ENCODE measurements at regions not wholly inside any gene's neighbourhood (a gene's known extent, or its start where the extent isn't known, plus 50 kb on each side); places are given as distances from the start of the nearest gene placed in this dataset.
"Not testable (repeated sequence)": the region's sequence is repeated elsewhere in the genome, so short reads cannot be mapped to it uniquely, and the experiment has no call there.

GRCh38 chr6:122143813-122144601 is 255.4 kb upstream of the HSF2 start:
- DNase-seq, result no peak

- no peak for DNase-seq
Observed at GRCh38 chr6:122145246-122145645, 254.2 kb upstream of the HSF2 start.

DNA sequence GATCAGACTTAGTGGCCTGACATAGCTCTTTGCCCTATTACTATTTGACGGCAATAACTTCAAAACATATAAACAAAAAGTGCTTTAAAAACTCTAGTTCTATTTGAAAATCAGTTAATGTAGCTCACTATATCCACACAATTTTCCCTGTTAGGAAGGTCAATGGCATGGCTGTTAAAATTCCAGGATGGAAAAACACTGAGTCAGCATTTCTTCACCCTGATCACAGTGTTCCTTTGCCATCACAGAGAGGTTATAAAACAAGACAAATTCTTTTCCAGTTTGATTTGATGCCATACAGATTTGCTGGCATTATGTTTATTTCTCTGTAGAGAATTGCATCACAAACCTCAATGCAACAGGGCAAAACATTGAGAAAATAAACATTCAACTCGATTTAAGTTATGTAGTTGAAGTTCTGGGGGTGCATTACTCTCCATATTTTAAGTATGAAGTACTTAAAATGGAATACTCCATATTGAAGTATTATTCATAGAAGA is 253.7 kb upstream of the HSF2 start:
- DNase-seq, result no peak

DNA sequence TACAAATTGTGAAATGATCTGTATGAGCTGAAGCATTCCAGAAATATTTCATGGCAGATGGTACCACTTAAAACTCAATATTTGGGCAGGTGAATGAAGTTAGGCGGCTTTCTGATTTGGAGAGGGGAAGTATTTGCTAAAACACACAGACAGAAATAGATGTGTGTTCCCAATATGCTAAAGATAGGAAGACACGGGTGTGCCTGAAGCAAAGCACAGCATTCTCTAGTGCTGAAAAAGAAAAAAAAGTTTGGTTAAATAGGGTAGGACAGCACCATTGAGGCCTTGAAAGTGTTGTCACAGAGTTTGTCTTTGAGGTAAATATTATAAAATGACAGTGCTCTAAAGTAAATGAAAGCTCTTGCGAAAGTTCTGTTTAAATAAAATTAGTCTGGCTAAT is 252.2 kb upstream of the HSF2 start:
- DNase-seq, result no peak

- DNase-seq, result no peak
Observed at GRCh38 chr6:122151066-122151465, 248.4 kb upstream of the HSF2 start.

- DNase-seq, result no peak
Observed at GRCh38 chr6:122151763-122152162, 247.7 kb upstream of the HSF2 start.

- DNase-seq, result no peak
Observed at GRCh38 chr6:122153557-122153956, 245.9 kb upstream of the HSF2 start.

GRCh38 chr6:122154155-122154554 is 245.3 kb upstream of the HSF2 start:
- no peak for DNase-seq

- no peak for DNase-seq
Observed at GRCh38 chr6:122154912-122155575, 244.4 kb upstream of the HSF2 start.

DNA sequence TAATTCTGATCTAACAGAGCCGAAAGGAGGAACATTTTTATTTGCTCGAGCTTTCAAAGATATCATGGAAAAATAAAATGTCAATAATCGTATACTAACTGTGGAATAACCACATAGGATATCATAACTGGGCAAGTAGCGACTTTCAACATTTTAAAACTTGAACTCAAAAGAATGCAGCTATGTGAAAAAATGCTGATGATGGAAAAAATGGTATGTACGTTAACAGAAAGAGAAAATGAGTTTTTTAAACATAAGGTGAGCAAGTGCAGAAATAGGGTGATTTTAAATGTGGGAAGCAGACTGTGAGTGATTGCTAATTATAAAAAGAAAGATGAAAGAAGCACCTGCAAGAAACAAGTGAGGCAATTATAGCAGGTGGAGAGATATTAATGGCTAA is 238.3 kb upstream of the HSF2 start:
- DNase-seq, result no peak

GRCh38 chr6:122165014-122165413 is 234.4 kb upstream of the HSF2 start:
- no peak for DNase-seq

DNA sequence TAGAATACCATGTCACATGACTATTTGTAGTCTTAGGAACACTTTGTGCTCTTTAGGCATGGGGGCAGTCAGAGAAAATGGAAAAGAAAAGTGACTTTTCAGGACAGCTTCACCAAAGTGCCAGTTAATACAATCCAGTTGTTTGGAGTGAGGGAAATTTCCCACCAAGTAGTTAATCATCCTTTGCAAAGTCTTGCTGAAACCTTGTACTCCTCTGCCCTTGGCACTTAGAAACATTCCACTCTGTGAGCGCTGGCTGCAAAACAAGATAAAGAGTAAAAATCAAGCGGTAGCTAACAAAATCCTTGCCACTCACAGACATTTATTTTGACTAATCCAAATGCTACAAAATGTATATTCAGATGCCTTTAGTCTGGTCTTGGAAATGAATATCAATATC is 229.2 kb upstream of the HSF2 start:
- DNase-seq, result no peak

DNA sequence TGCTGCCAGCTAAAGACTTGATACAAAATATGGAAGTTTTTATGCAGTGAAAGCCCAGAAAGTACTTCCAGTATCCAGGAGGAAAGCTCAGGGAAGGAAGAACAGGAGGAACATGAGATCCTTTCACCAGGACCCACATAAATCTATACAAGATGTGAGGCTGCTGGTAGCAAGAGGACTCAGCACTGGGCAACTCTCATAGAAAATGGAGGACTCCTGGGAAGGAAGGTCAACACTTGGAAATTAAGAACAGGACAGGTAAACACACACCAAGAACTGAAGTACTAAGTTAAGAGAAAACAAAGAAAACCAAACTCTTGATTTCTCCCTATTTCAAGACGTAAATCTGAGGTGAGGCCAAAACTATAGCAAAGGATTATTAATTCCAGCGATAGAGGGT is 220.5 kb upstream of the HSF2 start:
- no peak for DNase-seq

GRCh38 chr6:122180132-122180531 is 219.3 kb upstream of the HSF2 start:
- DNase-seq, result no peak

- no peak for DNase-seq
Observed at GRCh38 chr6:122182061-122182460, 217.4 kb upstream of the HSF2 start.

DNA sequence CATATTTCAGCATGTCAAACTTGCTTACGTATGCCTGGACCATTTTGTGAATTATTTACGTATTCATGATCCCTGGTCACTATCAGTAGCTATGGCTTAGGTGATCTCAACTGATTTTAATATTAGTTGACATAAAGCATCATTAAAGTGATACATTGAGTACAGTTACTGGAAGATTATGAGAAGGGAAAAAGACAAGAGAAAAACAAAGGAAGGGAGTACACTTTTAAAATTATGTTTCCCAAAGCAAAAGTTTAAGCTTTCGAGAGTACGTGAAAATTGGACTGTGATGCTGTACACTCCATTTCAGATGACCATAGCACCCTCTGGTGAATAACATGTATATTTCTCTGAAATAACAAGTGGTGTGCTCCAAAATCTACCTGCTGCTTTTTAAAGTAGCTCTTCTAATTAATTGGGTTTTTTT is 215.0 kb upstream of the HSF2 start:
- DNase-seq, result no peak

DNA sequence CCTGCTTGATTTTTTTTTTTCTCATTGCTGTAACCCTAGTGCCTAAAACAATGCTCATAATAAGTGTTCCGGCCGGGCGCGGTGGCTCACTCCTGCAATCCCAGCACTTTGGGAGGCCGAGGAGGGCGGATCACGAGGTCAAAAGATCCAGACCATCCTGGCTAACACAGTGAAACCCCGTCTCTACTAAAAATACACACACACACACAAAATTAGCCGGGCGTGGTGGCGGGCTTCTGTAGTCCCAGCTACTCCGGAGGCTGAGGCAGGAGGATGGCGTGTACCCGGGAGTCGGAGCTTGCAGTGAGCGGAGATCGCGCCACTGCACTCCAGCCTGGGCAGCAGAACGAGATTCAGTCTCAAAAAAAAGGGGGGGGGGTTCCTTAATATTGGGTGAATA is 214.0 kb upstream of the HSF2 start:
- not testable (repeated sequence) for DNase-seq

GRCh38 chr6:122187186-122187585 is 212.3 kb upstream of the HSF2 start:
- DNase-seq, result no peak

GRCh38 chr6:122198922-122199321 is 200.5 kb upstream of the HSF2 start:
- no peak for DNase-seq

GRCh38 chr6:122200440-122200839 is 199.0 kb upstream of the HSF2 start:
- DNase-seq, result no peak

- no peak for DNase-seq
Observed at GRCh38 chr6:122202576-122203137, 196.8 kb upstream of the HSF2 start.

GRCh38 chr6:122207061-122207460 is 192.4 kb upstream of the HSF2 start:
- DNase-seq, result no peak

DNA sequence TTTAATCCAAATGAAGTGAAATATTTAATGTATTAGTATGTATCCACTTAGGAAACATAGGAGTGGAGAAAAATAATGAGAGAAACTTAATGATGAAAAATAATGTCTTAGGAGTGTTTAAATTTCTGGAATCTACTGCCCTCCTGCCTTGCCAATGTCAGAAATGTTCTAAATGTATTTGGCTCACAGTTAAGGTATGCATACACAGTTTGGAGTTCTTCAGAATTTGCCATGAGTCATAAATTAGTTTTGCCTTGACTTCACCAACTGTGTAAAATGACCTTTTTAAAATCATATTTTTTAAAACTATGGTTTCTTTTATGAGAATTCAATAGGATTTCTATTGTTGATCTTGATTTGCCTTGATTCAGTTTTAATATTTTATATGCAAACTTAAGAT is 191.7 kb upstream of the HSF2 start:
- no peak for DNase-seq
